H9 (cell line): ENCODE measurements at regions not wholly inside any gene's neighbourhood (a gene's known extent, or its start where the extent isn't known, plus 50 kb on each side); places are given as distances from the start of the nearest gene placed in this dataset.

Experiments used
- DNase-seq: peaks from one replicate; pipeline ENCODE4 v3.0.0-alpha.2; 2017
- H2AFZ ChIP-seq: one replicate; pipeline ENCODE4 v1.6.1; 2013; ENCODE audit warnings: mild to moderate bottlenecking, low read length, control low read depth, moderate library complexity
- H2AK5ac ChIP-seq: 2 replicates; pipeline ENCODE4 v1.6.1; 2013; ENCODE audit warnings: low read length, control low read depth, mixed read lengths; ENCODE audit not compliant: insufficient read length
- H2BK120ac ChIP-seq: one replicate; pipeline ENCODE4 v1.6.1; 2013; ENCODE audit warnings: low read depth, mild to moderate bottlenecking, low read length, control low read depth, inconsistent platforms; ENCODE audit not compliant: poor library complexity, severe bottlenecking
- H2BK12ac ChIP-seq: 2 replicates; pipeline ENCODE4 v1.6.1; 2013; ENCODE audit warnings: low read length, control low read depth, mixed read lengths, low read depth; ENCODE audit not compliant: insufficient read length
- H2BK15ac ChIP-seq: 2 replicates; pipeline ENCODE4 v1.6.1; 2013; ENCODE audit warnings: low read depth, low read length, control low read depth
- H2BK20ac ChIP-seq: one replicate; pipeline ENCODE4 v1.6.1; 2013; ENCODE audit warnings: low read depth, mild to moderate bottlenecking, low read length, control low read depth, inconsistent platforms; ENCODE audit not compliant: poor library complexity, severe bottlenecking
- H2BK5ac ChIP-seq: 2 replicates; pipeline ENCODE4 v1.6.1; 2013; ENCODE audit warnings: low read length, control low read depth, mixed read lengths; ENCODE audit not compliant: insufficient read length
- H3K14ac ChIP-seq: 2 replicates; pipeline ENCODE4 v1.6.1; 2013; ENCODE audit warnings: low read length, control low read depth; ENCODE audit not compliant: insufficient read depth
- H3K18ac ChIP-seq: 2 replicates; pipeline ENCODE4 v1.6.1; 2013; ENCODE audit warnings: low read depth, mild to moderate bottlenecking, mixed read lengths, low read length, control low read depth; ENCODE audit not compliant: insufficient read length
- H3K23ac ChIP-seq: 2 replicates; pipeline ENCODE4 v1.6.1; 2013; ENCODE audit warnings: low read length, control low read depth, mixed read lengths, low read depth; ENCODE audit not compliant: insufficient read length
- H3K23me2 ChIP-seq: 2 replicates; pipeline ENCODE4 v1.6.1; 2013; ENCODE audit warnings: low read depth, mild to moderate bottlenecking, mixed read lengths, low read length, control low read depth; ENCODE audit not compliant: insufficient read length, poor library complexity, severe bottlenecking
- H3K27ac ChIP-seq: 2 replicates; pipeline ENCODE4 v1.5.1; 2013; ENCODE audit warnings: low read length, control low read depth, mixed read lengths, low read depth; ENCODE audit not compliant: insufficient read length
- H3K27me3 ChIP-seq: 2 replicates; pipeline ENCODE4 v1.6.1; 2013; ENCODE audit warnings: low read length, control low read depth, inconsistent platforms; ENCODE audit not compliant: insufficient read depth
- H3K4ac ChIP-seq: 2 replicates; pipeline ENCODE4 v1.6.1; 2013; ENCODE audit warnings: low read depth, mild to moderate bottlenecking, control low read depth, inconsistent platforms, low read length, moderate library complexity
- H3K4me1 ChIP-seq: 2 replicates; pipeline ENCODE4 v1.6.1; 2013; ENCODE audit warnings: low read length, control low read depth, inconsistent platforms; ENCODE audit not compliant: insufficient read depth
- H3K4me2 ChIP-seq: 2 replicates; pipeline ENCODE4 v1.6.1; 2013; ENCODE audit warnings: low read length, control low read depth, mixed read lengths; ENCODE audit not compliant: insufficient read length, insufficient read depth
- H3K56ac ChIP-seq: 2 replicates; pipeline ENCODE4 v1.6.1; 2013; ENCODE audit warnings: low read depth, mild to moderate bottlenecking, mixed read lengths, low read length, control low read depth; ENCODE audit not compliant: insufficient read length
- H3K79me1 ChIP-seq: 2 replicates; pipeline ENCODE4 v1.6.1; 2013; ENCODE audit warnings: low read depth, mild to moderate bottlenecking, moderate library complexity, low read length, control low read depth, inconsistent platforms; ENCODE audit not compliant: insufficient read depth, poor library complexity, severe bottlenecking
- H3K79me2 ChIP-seq: 2 replicates; pipeline ENCODE4 v1.6.1; 2013; ENCODE audit warnings: low read length, control low read depth, inconsistent platforms; ENCODE audit not compliant: insufficient read depth
- H3K9ac ChIP-seq: 2 replicates; pipeline ENCODE4 v1.6.1; 2013; ENCODE audit warnings: low read length, control low read depth, mixed read lengths; ENCODE audit not compliant: insufficient read length; ENCODE audit errors: extremely low read depth
- H3K9me3 ChIP-seq: one replicate; pipeline ENCODE4 v1.6.1; 2013; ENCODE audit warnings: low read depth, low read length, inconsistent platforms; ENCODE audit not compliant: control insufficient read depth
- H3T11ph ChIP-seq: one replicate; pipeline ENCODE4 v1.6.1; 2013; ENCODE audit warnings: mild to moderate bottlenecking, low read length, control low read depth, inconsistent platforms
- H4K20me1 ChIP-seq: one replicate; pipeline ENCODE4 v1.6.1; 2013; ENCODE audit not compliant: control insufficient read depth, insufficient read length, insufficient read depth
- H4K5ac ChIP-seq: 2 replicates; pipeline ENCODE4 v1.6.1; 2013; ENCODE audit warnings: low read depth, mild to moderate bottlenecking, mixed read lengths, low read length, control low read depth; ENCODE audit not compliant: insufficient read length
- H4K8ac ChIP-seq: replicated peaks from 2 replicates; pipeline ENCODE4 v1.6.1; 2013; ENCODE audit warnings: low read length, control low read depth, mixed read lengths, low read depth; ENCODE audit not compliant: insufficient read length
- H4K91ac ChIP-seq: 2 replicates; pipeline ENCODE4 v1.6.1; 2013; ENCODE audit warnings: low read depth, mild to moderate bottlenecking, moderate library complexity, mixed read lengths, low read length, control low read depth; ENCODE audit not compliant: insufficient read length
- H3K27ac Mint-ChIP-seq, 3 experiments: 2 replicates in 2 of 3; 3 replicates in 1 of 3; pipeline ENCODE4 v1.8.0; 2020 to 2021; ENCODE audit warnings: mixed read lengths in 3 of 3, mild to moderate bottlenecking in 1 of 3, moderate library complexity in 1 of 3
- H3K27me3 Mint-ChIP-seq: 2 replicates; pipeline ENCODE4 v1.8.0; 2021; ENCODE audit warnings: low read depth, mild to moderate bottlenecking, moderate library complexity, mixed read lengths
- H3K36me3 Mint-ChIP-seq, 3 experiments: 2 replicates in 2 of 3; 3 replicates in 1 of 3; pipeline ENCODE4 v1.8.0; 2020 to 2021; ENCODE audit warnings: low read depth in 3 of 3, mixed read lengths in 3 of 3; ENCODE audit not compliant: insufficient read depth in 1 of 3
- H3K4me1 Mint-ChIP-seq, 2 experiments: 2 replicates each; pipeline ENCODE4 v1.8.0; 2020; ENCODE audit warnings: mixed read lengths in 2 of 2
- H3K4me3 Mint-ChIP-seq, 2 experiments: 2 replicates in 1 of 2; 3 replicates in 1 of 2; pipeline ENCODE4 v1.8.0; 2020 to 2021; ENCODE audit warnings: mild to moderate bottlenecking in 2 of 2, mixed read lengths in 2 of 2, moderate library complexity in 1 of 2
- H3K9me3 Mint-ChIP-seq, 2 experiments: 2 replicates in 1 of 2; 3 replicates in 1 of 2; pipeline ENCODE4 v1.8.0; 2020; ENCODE audit warnings: mild to moderate bottlenecking in 2 of 2, mixed read lengths in 2 of 2, moderate library complexity in 1 of 2
- WGBS: extraction: QIAGEN DNeasy Blood & Tissue Kit; methylation state at CpG from one replicate; pipeline ENCODE4 v1.1.7; 2013; ENCODE audit warnings: missing lambda C conversion rate, low lambda C conversion rate, mixed read lengths; ENCODE audit not compliant: insufficient read length; ENCODE audit errors: extremely low coverage; 5-methylcytosine and 5-hydroxymethylcytosine counted together
- TF ChIP-seq, protein P1 (sequence below): fragments of 200-600 bp; sonication (generic); conservative IDR thresholded peaks from 3 replicates; pipeline ENCODE4 v1.8.0; 2021; ENCODE audit warnings: antibody characterized with exemption, mild to moderate bottlenecking

DNA sequence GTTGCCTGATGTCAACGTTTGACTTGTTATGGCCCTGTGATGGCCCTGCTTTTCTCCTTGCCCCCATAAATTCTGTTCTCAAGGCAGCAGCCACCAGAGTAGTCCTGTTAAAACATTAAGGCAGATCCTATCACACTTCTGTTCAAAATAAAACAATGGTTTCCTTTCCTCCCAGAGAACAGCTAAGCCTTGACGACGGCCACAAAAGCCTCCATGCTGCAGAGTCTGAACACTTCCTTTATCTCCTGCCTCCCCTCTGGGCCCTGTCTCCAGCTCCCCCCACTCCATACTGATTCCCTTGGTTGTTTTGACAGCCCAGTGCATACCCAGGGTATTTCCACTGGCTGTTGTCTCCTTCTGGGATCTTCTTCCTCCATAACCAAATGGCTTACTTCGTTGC, 618.1 kb downstream of the MED13L start:
- no peak for DNase-seq
- no peaks in the 10 kb centered on the region for H3K9me3 Mint-ChIP-seq
- TF ChIP-seq, protein P1, sequence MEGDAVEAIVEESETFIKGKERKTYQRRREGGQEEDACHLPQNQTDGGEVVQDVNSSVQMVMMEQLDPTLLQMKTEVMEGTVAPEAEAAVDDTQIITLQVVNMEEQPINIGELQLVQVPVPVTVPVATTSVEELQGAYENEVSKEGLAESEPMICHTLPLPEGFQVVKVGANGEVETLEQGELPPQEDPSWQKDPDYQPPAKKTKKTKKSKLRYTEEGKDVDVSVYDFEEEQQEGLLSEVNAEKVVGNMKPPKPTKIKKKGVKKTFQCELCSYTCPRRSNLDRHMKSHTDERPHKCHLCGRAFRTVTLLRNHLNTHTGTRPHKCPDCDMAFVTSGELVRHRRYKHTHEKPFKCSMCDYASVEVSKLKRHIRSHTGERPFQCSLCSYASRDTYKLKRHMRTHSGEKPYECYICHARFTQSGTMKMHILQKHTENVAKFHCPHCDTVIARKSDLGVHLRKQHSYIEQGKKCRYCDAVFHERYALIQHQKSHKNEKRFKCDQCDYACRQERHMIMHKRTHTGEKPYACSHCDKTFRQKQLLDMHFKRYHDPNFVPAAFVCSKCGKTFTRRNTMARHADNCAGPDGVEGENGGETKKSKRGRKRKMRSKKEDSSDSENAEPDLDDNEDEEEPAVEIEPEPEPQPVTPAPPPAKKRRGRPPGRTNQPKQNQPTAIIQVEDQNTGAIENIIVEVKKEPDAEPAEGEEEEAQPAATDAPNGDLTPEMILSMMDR, result no peak
- H3K27me3 ChIP-seq, result no peaks in the 10 kb centered on the region
- H2AK5ac ChIP-seq, result no peak overlapping the region
- H4K8ac ChIP-seq, result no peak overlapping the region
- H2BK5ac ChIP-seq, result no peak overlapping the region
- H3K14ac ChIP-seq, result no peak overlapping the region
- H2BK20ac ChIP-seq, result no peak overlapping the region
- no peak overlapping the region for H2BK120ac ChIP-seq
- no peak overlapping the region for H3K27ac Mint-ChIP-seq
- H2BK15ac ChIP-seq, result no peak overlapping the region
- H3K79me2 ChIP-seq, result no peaks in the 10 kb centered on the region
- H3K9me3 ChIP-seq, result no peaks in the 10 kb centered on the region
- H3K23ac ChIP-seq, result no peak overlapping the region
- peaks cover 2% of the 10 kb centered on the region for H3K27me3 Mint-ChIP-seq
- no peaks in the 10 kb centered on the region for H4K20me1 ChIP-seq
- no peak overlapping the region for H3T11ph ChIP-seq
- H2AFZ ChIP-seq, result no peak overlapping the region
- no peak overlapping the region for H3K4me2 ChIP-seq
- no peak overlapping the region for H3K18ac ChIP-seq
- no CpG with 5 or more reads among the region's 4 CpGs for WGBS
- no peak overlapping the region for H3K4me3 Mint-ChIP-seq
- no peaks in the 10 kb centered on the region for H3K4me1 Mint-ChIP-seq
- no peak overlapping the region for H4K91ac ChIP-seq
- H3K27ac ChIP-seq, result no peak overlapping the region
- no peaks in the 10 kb centered on the region for H3K4me1 ChIP-seq
- no peaks in the 10 kb centered on the region for H3K23me2 ChIP-seq
- no peak overlapping the region for H3K56ac ChIP-seq
- H3K4ac ChIP-seq, result no peak overlapping the region
- no peak overlapping the region for H4K5ac ChIP-seq
- H3K79me1 ChIP-seq, result no peaks in the 10 kb centered on the region
- H3K36me3 Mint-ChIP-seq, result no peaks in the 10 kb centered on the region
- H3K9ac ChIP-seq, result no peak overlapping the region
- no peak overlapping the region for H2BK12ac ChIP-seq
